Small intestine (tissue), 7 donors: ENCODE measurements at regions not wholly inside any gene's neighbourhood (a gene's known extent, or its start where the extent isn't known, plus 50 kb on each side); places are given as distances from the start of the nearest gene placed in this dataset.

Source experiments
- DNase-seq, 2 donors: peaks; one replicate each; pipeline versions ENCODE4 v3.0.0 to v3.0.0-alpha.2; 2013
- FAIRE-seq: peaks from 2 replicates; lab custom pipeline; 2012; peaks lifted over from hg19 to GRCh38; lab: Jason Lieb, UNC
- H3K27ac ChIP-seq, 3 donors: one replicate each; pipeline ENCODE4 v1.5.1; 2013; ENCODE audit warnings: low read length in 2 of 3, mild to moderate bottlenecking in 2 of 3, control low read depth in 1 of 3, inconsistent platforms in 1 of 3, low read depth in 1 of 3, moderate library complexity in 1 of 3
- H3K27me3 ChIP-seq, 3 donors: one replicate each; pipeline ENCODE4 v1.6.1; 2013; ENCODE audit warnings: low read length in 3 of 3, inconsistent platforms in 1 of 3; ENCODE audit not compliant: control insufficient read depth in 3 of 3, insufficient read depth in 3 of 3
- H3K36me3 ChIP-seq, 3 donors: one replicate each; pipeline ENCODE4 v1.6.1; 2013; ENCODE audit warnings: low read length in 3 of 3, inconsistent platforms in 1 of 3, low read depth in 1 of 3, mild to moderate bottlenecking in 1 of 3, moderate library complexity in 1 of 3; ENCODE audit not compliant: control insufficient read depth in 3 of 3, insufficient read depth in 2 of 3
- H3K4me1 ChIP-seq, 3 donors: one replicate each; pipeline ENCODE4 v1.6.1; 2013; ENCODE audit warnings: low read length in 2 of 3, inconsistent platforms in 1 of 3, low read depth in 1 of 3, mild to moderate bottlenecking in 1 of 3, moderate library complexity in 1 of 3; ENCODE audit not compliant: control insufficient read depth in 3 of 3, insufficient read depth in 2 of 3
- H3K4me3 ChIP-seq, 3 donors: one replicate each; pipeline ENCODE4 v1.5.1; 2013; ENCODE audit warnings: low read length in 3 of 3, control low read depth in 1 of 3, inconsistent platforms in 1 of 3, low read depth in 1 of 3, mild to moderate bottlenecking in 1 of 3, moderate library complexity in 1 of 3
- H3K9me3 ChIP-seq, 2 donors: one replicate each; pipeline ENCODE4 v1.6.1; 2013; ENCODE audit warnings: low read depth in 1 of 2, low read length in 1 of 2; ENCODE audit not compliant: control insufficient read depth in 2 of 2, insufficient read depth in 1 of 2
- WGBS, 3 donors: extraction: QIAGEN DNeasy Blood & Tissue Kit; methylation state at CpG; one replicate each; pipeline ENCODE4 v1.1.7; 2013; 5-methylcytosine and 5-hydroxymethylcytosine counted together
- donor health status: healthy with polysubstance abuse.
- donor health status: control.
- donor health status: control.
- donor health status: Bipolar disorder and iron deficiency.
- donor health status: healthy.

DNA sequence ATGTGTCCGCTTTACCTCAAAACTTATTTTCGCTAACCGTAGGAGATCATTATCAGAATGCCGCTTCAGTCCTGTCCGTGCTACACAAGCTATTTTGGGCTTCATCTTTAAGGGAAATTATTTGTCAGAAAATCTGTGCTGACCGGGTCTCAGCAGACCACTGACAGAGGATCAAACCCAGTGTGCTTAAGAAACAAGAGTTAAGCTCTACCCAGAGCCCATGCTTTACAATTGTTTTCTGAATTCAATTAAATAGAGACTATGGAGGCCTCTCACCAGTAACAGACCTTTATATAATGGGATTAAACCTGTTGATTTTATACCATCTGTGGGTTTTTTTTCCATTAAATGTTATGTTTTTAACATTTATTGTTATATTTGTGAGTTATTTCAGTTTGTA, 1956.7 kb upstream of the PIK3C3 start:
- Histone ChIP-seq H3K4me3 (no peak overlapping the region), H3K27ac (no peak overlapping the region)
- FAIRE-seq: no peak

DNA sequence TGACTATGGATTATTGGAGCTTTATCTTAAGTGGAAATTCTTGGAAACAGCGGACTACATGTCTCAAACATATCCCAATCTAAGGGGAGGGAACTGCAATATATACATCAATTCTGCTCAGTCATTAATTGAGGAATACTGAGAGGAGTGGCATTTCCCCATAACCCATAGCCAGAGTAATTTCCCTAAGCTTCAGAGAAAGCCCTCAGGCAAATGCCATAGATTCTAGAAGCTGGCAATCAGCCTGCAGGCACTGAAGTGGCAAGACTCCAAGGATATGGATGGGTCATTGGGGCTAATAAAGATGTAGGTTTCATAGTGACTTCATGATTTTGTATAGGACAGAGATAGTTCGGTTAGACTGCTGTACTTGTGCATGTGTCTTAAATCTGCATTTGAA, 1960.5 kb upstream of the PIK3C3 start:
- Histone ChIP-seq H3K4me1 (no peaks in the 10 kb centered on the region), H3K9me3 (no peaks in the 10 kb centered on the region), H3K36me3 (no peaks in the 10 kb centered on the region), H3K4me3 (no peak overlapping the region), H3K27me3 (no peaks in the 10 kb centered on the region), H3K27ac (no peak overlapping the region)
- FAIRE-seq: no peak
- WGBS, 3 donors: 88 to 90% (median 89%) methylated on average over 2 of the region's 2 CpGs
- DNase-seq: no peak

More for the DNA sequence above, 1956.7 kb upstream of the PIK3C3 start:
- WGBS, 3 donors: 92 to 96% (median 93%) methylated on average over 6 of the region's 6 CpGs
- no peak for DNase-seq
- Histone ChIP-seq H3K4me1 (no peaks in the 10 kb centered on the region), H3K36me3 (no peaks in the 10 kb centered on the region), H3K9me3 (no peaks in the 10 kb centered on the region), H3K27me3 (no peaks in the 10 kb centered on the region)

DNA sequence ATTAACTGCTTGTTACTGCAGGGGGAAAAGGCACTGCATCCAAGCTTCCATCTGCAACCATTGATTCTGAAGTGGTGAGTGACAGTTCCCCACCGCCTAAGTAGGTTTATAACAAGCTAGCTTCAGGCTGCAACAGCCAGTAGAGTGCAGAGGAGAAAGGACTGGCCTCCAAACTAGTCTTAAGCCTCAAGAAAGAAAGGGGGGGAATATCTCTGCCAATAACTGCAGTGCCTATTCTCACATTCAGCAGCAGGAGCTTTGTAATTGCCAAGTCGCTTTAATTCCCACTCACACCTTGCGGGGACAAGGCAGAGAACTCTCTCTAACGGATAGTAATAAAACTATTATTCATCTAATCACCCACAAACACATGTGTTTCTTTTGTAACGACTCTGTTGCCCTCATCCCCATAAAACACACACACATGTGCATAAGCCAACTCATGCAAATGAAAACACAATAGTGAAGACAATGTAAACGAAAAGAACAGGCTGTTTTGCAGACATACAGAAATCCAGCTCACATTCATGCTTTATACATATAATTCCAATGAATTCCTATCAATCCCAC, 1963.3 kb upstream of the PIK3C3 start:
- H3K36me3 ChIP-seq: no peaks in the 10 kb centered on the region
- DNase-seq: no peak
- 45 to 62% (median 56%) methylated on average over 6 of the region's 6 CpGs for WGBS, 3 donors
- no peaks in the 10 kb centered on the region for H3K27me3 ChIP-seq
- H3K9me3 ChIP-seq: no peaks in the 10 kb centered on the region
- no peak overlapping the region for H3K27ac ChIP-seq
- no peaks in the 10 kb centered on the region for H3K4me1 ChIP-seq
- no peak for FAIRE-seq
- no peak overlapping the region for H3K4me3 ChIP-seq

DNA sequence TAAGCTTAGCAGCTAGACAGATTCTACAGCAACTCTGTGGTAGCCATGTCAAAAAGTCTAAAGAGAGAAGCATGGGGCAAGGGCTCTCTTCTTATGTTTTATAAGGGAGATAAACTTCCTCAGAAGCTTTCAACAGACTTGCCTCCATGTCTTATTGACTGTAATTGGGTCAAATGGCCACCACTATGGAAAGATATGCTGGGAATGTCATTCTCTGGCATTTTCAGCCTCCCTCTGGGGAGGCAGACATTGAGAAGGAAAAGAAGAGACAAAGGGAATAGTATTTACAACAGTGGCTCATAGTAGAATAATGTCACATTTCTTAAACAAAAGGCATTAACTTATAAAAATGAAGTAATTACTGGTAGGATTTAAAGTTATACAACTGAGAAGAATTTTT, 1964.5 kb upstream of the PIK3C3 start:
- no peaks in the 10 kb centered on the region for H3K27me3 ChIP-seq
- H3K4me1 ChIP-seq: no peaks in the 10 kb centered on the region
- no peak for FAIRE-seq
- no peaks in the 10 kb centered on the region for H3K36me3 ChIP-seq
- H3K4me3 ChIP-seq: no peak overlapping the region
- no peaks in the 10 kb centered on the region for H3K9me3 ChIP-seq
- no peak for DNase-seq
- no peak overlapping the region for H3K27ac ChIP-seq

DNA sequence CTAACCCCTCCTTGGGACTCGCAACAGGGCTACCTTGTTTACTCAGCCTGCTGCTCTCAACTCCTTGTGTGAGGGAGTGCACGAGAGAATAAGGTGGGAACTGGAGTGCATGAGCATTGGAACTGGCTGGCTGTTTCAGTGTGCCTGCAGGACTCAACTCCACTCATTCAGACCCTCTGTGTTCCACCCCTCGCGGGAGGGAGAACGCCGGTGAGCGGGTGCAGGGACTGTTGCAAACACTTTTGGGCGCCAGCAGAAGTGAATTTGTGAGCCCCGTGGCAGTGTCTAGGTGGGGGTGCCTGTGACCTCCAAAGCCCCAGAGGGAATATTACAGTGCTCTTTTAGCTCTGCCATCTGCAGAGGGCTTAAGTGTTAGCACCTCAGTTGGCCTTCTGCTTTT, 1978.3 kb upstream of the PIK3C3 start:
- WGBS, 3 donors: 81 to 91% (median 88%) methylated on average over 9 of the region's 9 CpGs
- Histone ChIP-seq H3K36me3 (no peaks in the 10 kb centered on the region), H3K27ac (no peak overlapping the region), H3K4me1 (no peaks in the 10 kb centered on the region), H3K9me3 (no peaks in the 10 kb centered on the region), H3K4me3 (no peak overlapping the region), H3K27me3 (no peaks in the 10 kb centered on the region)
- DNase-seq (no peak), FAIRE-seq (no peak)

DNA sequence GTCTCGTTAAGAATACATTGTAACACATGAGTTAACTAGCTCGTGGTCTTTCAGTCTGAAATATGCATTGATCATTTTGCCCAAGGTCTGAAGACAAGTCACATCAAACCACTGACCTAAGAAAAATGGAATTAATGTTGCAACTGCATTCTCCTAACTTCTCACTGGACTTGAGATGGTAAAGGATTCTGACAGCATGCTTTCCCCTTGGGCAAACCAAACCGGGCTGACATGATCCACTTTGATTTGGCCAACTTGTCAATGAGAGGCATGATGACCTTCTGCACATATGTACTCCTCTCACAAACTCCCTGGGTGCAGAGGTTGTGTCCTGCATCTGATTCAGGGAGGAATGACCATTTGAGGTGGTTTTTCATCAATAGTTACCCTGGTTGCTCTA, 1982.5 kb upstream of the PIK3C3 start:
- DNase-seq: no peak
- H3K27ac ChIP-seq: no peak overlapping the region
- no peaks in the 10 kb centered on the region for H3K27me3 ChIP-seq
- 65 to 84% (median 72%) methylated on average over 3 of the region's 3 CpGs for WGBS, 3 donors
- no peak for FAIRE-seq
- no peaks in the 10 kb centered on the region for H3K36me3 ChIP-seq
- no peaks in the 10 kb centered on the region for H3K4me1 ChIP-seq
- H3K9me3 ChIP-seq: no peaks in the 10 kb centered on the region
- H3K4me3 ChIP-seq: no peak overlapping the region

DNA sequence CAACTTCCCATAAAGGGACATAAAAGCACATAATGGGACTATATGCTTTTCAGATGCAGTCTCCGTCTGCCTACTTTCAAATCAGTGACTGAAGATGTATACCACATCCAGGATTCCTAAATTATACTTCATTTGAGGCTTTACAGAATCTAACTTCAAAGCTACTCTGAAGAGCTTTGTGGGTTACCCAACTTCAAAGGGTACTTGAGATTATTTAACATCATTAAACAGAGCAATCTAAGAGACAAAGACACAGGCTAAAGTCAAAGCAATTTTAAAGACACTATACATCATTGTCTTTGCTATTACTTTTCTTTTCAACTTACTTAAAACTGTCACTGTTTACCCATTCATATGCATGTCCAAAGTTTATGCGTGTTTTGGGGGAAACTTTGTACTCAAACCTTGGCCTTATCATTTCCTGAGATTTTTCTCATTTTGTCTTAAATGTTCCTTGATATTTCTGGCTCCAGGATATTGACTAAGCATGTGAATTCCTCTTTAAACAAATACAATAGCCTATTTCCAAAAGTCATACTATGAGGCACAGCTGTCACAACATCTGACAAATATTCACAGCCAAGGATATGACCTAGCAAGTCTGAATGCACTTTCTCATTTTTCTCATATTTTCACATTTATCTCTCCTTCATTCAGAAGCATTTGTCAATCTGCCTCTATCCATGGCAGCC, 1985.1 kb upstream of the PIK3C3 start:
- no peaks in the 10 kb centered on the region for H3K4me1 ChIP-seq
- no peak overlapping the region for H3K4me3 ChIP-seq
- DNase-seq (no peak), FAIRE-seq (no peak)
- no peaks in the 10 kb centered on the region for H3K36me3 ChIP-seq
- 50 to 67% (median 63%) methylated on average over 2 of the region's 2 CpGs for WGBS, 3 donors
- no peaks in the 10 kb centered on the region for H3K9me3 ChIP-seq
- no peak overlapping the region for H3K27ac ChIP-seq
- H3K27me3 ChIP-seq: no peaks in the 10 kb centered on the region

DNA sequence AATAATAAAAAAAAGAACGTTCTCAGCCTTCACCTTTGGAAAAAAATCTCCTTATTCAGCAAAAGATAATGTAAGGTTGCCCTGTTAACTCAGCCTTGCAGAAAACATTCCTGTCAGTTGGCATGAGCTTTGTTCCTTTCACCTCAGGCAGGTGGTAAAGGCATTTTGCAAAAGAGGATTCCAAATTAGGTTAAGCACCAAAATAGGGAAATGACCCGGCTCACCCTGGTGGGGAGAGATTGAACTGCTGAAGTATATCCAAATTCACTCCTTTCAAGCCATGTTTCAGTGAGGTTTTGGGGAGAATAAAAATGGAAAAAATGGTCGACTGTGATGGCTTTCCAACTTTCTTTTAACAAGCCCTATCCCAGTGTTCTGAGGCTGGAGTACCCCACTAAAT, 1988.8 kb upstream of the PIK3C3 start:
- Histone ChIP-seq H3K9me3 (no peaks in the 10 kb centered on the region), H3K27ac (no peak overlapping the region), H3K27me3 (no peaks in the 10 kb centered on the region), H3K36me3 (no peaks in the 10 kb centered on the region), H3K4me1 (no peaks in the 10 kb centered on the region), H3K4me3 (no peak overlapping the region)
- FAIRE-seq (no peak), DNase-seq (no peak)
- WGBS, 3 donors: 33 to 50% (median 45%) methylated on average over 3 of the region's 3 CpGs

DNA sequence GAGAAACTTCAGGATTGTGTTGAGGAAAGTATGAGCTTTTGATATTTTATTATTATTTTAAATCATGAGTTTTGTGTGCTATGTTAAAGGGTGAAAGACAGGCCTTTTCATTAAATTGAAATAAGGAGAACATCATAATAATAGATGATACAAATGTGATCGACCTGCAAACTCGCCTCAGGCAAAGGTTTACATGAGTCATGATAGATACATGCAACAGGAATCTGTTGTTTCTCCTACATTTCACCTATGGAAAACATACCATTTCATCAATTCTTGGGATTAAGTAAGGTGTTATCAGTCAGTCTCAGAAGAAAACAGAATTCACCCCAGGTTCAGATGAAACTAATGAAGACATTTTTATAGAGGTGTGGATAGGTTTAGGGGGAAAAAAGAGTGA, 1992.5 kb upstream of the PIK3C3 start:
- no peak overlapping the region for H3K27ac ChIP-seq
- no peaks in the 10 kb centered on the region for H3K27me3 ChIP-seq
- no peaks in the 10 kb centered on the region for H3K4me1 ChIP-seq
- H3K36me3 ChIP-seq: no peaks in the 10 kb centered on the region
- FAIRE-seq (no peak), DNase-seq (no peak)
- H3K9me3 ChIP-seq: no peaks in the 10 kb centered on the region
- H3K4me3 ChIP-seq: no peak overlapping the region
- WGBS, 3 donors: 80 to 95% (median 87%) methylated on average over 2 of the region's 2 CpGs
